ENCODE measurements at regions not wholly inside any gene's neighbourhood (a gene's known extent, or its start where the extent isn't known, plus 50 kb on each side); places are given as distances from the start of the nearest gene placed in this dataset.

DNA sequence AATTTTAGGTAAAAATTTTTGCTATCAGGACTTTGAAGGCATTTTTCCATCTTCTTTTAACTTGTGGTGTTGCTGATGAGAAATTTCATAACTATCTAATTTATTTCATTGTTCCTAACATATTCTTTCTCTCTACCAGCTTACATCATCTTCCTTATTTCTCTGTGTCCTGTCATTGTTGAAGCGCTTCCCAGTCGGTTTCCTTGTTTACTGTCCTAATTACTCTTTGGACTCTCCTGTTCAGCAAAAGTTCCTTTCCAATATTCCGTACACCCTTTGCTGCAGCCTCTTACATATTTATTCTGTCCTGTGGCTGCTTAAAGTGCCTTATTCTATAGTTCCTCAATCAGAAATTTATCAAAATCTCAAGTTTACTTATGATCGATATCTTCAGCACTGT is 609.0 kb upstream of the FZD8 start:
- no peaks in the 10 kb centered on the region for H3K36me3 ChIP-seq (ENCODE audit: control insufficient read depth, insufficient read depth, low read length)
- H3K27me3 ChIP-seq (ENCODE audit: control insufficient read depth, insufficient read depth, low read length) = no peaks in the 10 kb centered on the region
- peak; percentile 79 for DNase-seq
- H3K4me1 ChIP-seq (ENCODE audit: control insufficient read depth, insufficient read depth, low read length) = peaks cover 5% of the 10 kb centered on the region
- H3K9me3 ChIP-seq (replicated peaks; ENCODE audit: control insufficient read depth, low read depth, low read length) = no peaks in the 10 kb centered on the region
- H3K27ac ChIP-seq (ENCODE audit: low read length) = no peak overlapping the region
- no peak overlapping the region for H3K4me3 ChIP-seq (ENCODE audit: low read length)
- WGBS (ENCODE audit: insufficient coverage) = 78% methylated on average over 3 of the region's 4 CpGs

DNA sequence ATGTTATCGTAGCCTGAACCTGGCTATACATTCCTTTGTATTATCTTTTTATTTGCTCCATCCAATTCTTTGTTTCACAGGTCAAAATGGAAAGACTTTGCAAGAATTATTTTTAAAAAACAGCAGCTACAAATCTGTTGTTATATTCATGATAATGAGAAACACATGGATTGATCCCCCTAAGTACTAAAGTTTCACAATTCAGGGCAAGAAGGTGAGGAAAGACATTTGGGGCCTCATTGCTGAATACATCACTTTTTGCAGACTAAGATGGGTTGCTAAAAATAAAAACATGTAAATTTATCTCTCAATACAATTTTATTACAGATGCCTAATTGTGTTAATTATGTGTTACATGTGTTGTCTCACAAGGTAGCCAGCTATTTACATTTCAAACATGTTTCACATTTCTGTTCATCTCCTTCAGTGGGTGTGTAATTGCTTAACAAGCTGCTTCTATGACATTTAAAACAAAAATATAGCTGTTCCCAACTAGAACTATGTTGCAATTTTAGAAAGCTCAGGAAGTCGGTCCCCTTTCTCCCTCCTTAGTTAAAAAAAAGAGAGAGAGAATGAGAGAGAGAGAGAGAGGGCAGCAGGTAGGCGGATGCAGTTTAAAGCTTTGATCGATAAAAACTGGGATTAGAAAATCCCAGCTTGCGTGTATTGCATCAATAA is 606.3 kb upstream of the FZD8 start:
- peak; percentile 81 for DNase-seq
- no peak overlapping the region for H3K27ac ChIP-seq (ENCODE audit: low read length)
- H3K27me3 ChIP-seq (ENCODE audit: control insufficient read depth, insufficient read depth, low read length) = no peaks in the 10 kb centered on the region
- peaks cover 3% of the 10 kb centered on the region for H3K4me1 ChIP-seq (ENCODE audit: control insufficient read depth, insufficient read depth, low read length)
- H3K36me3 ChIP-seq (ENCODE audit: control insufficient read depth, insufficient read depth, low read length) = no peaks in the 10 kb centered on the region
- H3K9me3 ChIP-seq (replicated peaks; ENCODE audit: control insufficient read depth, low read depth, low read length) = no peaks in the 10 kb centered on the region
- no peak overlapping the region for H3K4me3 ChIP-seq (ENCODE audit: low read length)
- 80% methylated on average over 1 of the region's 5 CpGs for WGBS (ENCODE audit: insufficient coverage)

DNA sequence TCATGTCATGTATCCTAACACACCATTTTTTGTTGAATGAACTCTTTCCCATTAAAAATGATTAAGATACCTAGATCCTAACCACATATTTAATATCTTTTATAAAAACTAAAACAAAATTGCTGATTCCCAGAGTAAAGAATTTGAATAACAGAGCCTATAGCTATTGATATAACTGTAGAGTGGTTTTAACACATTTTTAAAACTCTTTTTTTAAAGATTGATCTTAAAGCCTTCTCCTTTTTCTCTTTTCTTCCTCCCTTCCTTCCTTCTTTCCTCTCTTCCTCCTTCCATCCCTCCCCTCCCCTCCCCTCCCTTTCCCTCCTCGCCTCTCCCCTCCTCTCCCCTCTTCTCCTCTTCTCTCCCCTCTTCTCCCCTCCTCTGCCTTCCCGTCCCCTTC is 605.4 kb upstream of the FZD8 start:
- no peaks in the 10 kb centered on the region for H3K27me3 ChIP-seq (ENCODE audit: control insufficient read depth, insufficient read depth, low read length)
- 83% methylated on average over 1 of the region's 2 CpGs for whole genome bisulfite sequencing (ENCODE audit: insufficient coverage)

GRCh38 chr10:36236931-36237330 is 594.8 kb upstream of the FZD8 start:
- WGBS (ENCODE audit: insufficient coverage) = no CpG with 5 or more reads among the region's 2 CpGs
- Histone ChIP-seq H3K36me3 (ENCODE audit: control insufficient read depth, insufficient read depth, low read length) (no peaks in the 10 kb centered on the region), H3K27me3 (ENCODE audit: control insufficient read depth, insufficient read depth, low read length) (no peaks in the 10 kb centered on the region), H3K27ac (ENCODE audit: low read length) (no peak overlapping the region), H3K9me3 (replicated peaks; ENCODE audit: control insufficient read depth, low read depth, low read length) (no peaks in the 10 kb centered on the region), H3K4me3 (ENCODE audit: low read length) (no peak overlapping the region), H3K4me1 (ENCODE audit: control insufficient read depth, insufficient read depth, low read length) (no peaks in the 10 kb centered on the region)
- DNase-seq = no peak

More for the DNA sequence above, 605.4 kb upstream of the FZD8 start:
- Histone ChIP-seq H3K4me3 (ENCODE audit: low read length) (no peak overlapping the region), H3K4me1 (ENCODE audit: control insufficient read depth, insufficient read depth, low read length) (peaks cover 3% of the 10 kb centered on the region), H3K36me3 (ENCODE audit: control insufficient read depth, insufficient read depth, low read length) (no peaks in the 10 kb centered on the region), H3K27ac (ENCODE audit: low read length) (no peak overlapping the region), H3K9me3 (replicated peaks; ENCODE audit: control insufficient read depth, low read depth, low read length) (no peaks in the 10 kb centered on the region)
- DNase-seq = no peak

- no CpG with 5 or more reads among the region's 1 CpG for WGBS (ENCODE audit: insufficient coverage)
- DNase-seq = no peak
- H3K27ac ChIP-seq (ENCODE audit: low read length) = no peak overlapping the region
- H3K4me3 ChIP-seq (ENCODE audit: low read length) = no peak overlapping the region
- no peaks in the 10 kb centered on the region for H3K36me3 ChIP-seq (ENCODE audit: control insufficient read depth, insufficient read depth, low read length)
- H3K27me3 ChIP-seq (ENCODE audit: control insufficient read depth, insufficient read depth, low read length) = no peaks in the 10 kb centered on the region
- no peaks in the 10 kb centered on the region for H3K9me3 ChIP-seq (replicated peaks; ENCODE audit: control insufficient read depth, low read depth, low read length)
- H3K4me1 ChIP-seq (ENCODE audit: control insufficient read depth, insufficient read depth, low read length) = no peaks in the 10 kb centered on the region
Measured at GRCh38 chr10:36236341-36236740, 594.2 kb upstream of the FZD8 start.

DNA sequence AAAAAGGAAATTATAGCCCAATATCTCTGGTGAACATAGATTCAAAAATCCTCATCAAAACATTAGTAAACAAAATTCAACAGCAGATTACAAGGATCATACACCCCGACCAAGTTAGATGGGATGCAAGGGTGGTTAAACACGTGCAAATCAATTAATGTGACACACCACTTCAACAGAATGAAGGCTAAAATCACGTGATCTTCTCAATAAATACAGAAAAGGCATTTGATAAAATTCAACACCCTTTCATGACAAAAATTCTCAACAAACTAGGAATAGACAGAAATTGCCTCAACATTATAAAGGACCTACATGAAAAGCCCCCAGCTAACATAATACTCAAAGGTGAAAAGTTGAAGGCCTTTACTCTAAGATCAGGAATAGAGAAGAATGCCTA is 590.8 kb upstream of the FZD8 start:
- no peaks in the 10 kb centered on the region for H3K27me3 ChIP-seq (ENCODE audit: control insufficient read depth, insufficient read depth, low read length)
- H3K9me3 ChIP-seq (replicated peaks; ENCODE audit: control insufficient read depth, low read depth, low read length) = no peaks in the 10 kb centered on the region
- H3K4me1 ChIP-seq (ENCODE audit: control insufficient read depth, insufficient read depth, low read length) = no peaks in the 10 kb centered on the region
- no peak overlapping the region for H3K27ac ChIP-seq (ENCODE audit: low read length)
- no CpG with 5 or more reads among the region's 3 CpGs for WGBS (ENCODE audit: insufficient coverage)
- no peak overlapping the region for H3K4me3 ChIP-seq (ENCODE audit: low read length)
- no peak for DNase-seq
- no peaks in the 10 kb centered on the region for H3K36me3 ChIP-seq (ENCODE audit: control insufficient read depth, insufficient read depth, low read length)

GRCh38 chr10:36224431-36224985 is 582.4 kb upstream of the FZD8 start:
- no peaks in the 10 kb centered on the region for H3K9me3 ChIP-seq (replicated peaks; ENCODE audit: control insufficient read depth, low read depth, low read length)
- H3K36me3 ChIP-seq (ENCODE audit: control insufficient read depth, insufficient read depth, low read length) = no peaks in the 10 kb centered on the region
- H3K27ac ChIP-seq (ENCODE audit: low read length) = no peak overlapping the region
- no peaks in the 10 kb centered on the region for H3K27me3 ChIP-seq (ENCODE audit: control insufficient read depth, insufficient read depth, low read length)
- no peak overlapping the region for H3K4me3 ChIP-seq (ENCODE audit: low read length)
- DNase-seq = no peak
- H3K4me1 ChIP-seq (ENCODE audit: control insufficient read depth, insufficient read depth, low read length) = no peaks in the 10 kb centered on the region
- 95% methylated on average over 2 of the region's 4 CpGs for WGBS (ENCODE audit: insufficient coverage)

DNA sequence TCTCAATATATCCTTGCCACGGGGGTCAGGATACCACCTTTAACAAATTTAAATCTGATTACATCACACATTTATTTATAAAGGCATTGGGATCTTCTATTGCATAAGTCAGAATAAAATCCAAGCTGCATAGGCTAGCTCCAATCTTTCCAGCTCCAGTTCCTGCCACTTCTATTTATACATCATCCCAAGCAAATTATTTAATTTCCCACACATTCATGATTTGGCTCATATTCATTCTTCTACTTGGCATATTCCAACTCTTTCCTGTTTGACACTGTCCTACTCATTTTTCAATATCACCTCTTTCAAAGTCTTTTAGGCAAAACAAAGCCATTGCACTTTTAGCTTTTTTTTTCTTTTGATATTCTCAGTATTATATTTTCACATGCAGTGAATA is 579.0 kb upstream of the FZD8 start:
- Histone ChIP-seq H3K27ac (ENCODE audit: low read length) (no peak overlapping the region), H3K4me1 (ENCODE audit: control insufficient read depth, insufficient read depth, low read length) (no peaks in the 10 kb centered on the region), H3K4me3 (ENCODE audit: low read length) (no peak overlapping the region), H3K27me3 (ENCODE audit: control insufficient read depth, insufficient read depth, low read length) (no peaks in the 10 kb centered on the region), H3K36me3 (ENCODE audit: control insufficient read depth, insufficient read depth, low read length) (no peaks in the 10 kb centered on the region), H3K9me3 (replicated peaks; ENCODE audit: control insufficient read depth, low read depth, low read length) (no peaks in the 10 kb centered on the region)
- DNase-seq = peak; percentile 51
- 60% methylated on average over 1 of the region's 1 CpG for WGBS (ENCODE audit: insufficient coverage)

- H3K4me3 ChIP-seq (ENCODE audit: low read length) = no peak overlapping the region
- no peaks in the 10 kb centered on the region for H3K9me3 ChIP-seq (replicated peaks; ENCODE audit: control insufficient read depth, low read depth, low read length)
- no peaks in the 10 kb centered on the region for H3K4me1 ChIP-seq (ENCODE audit: control insufficient read depth, insufficient read depth, low read length)
- no CpG with 5 or more reads among the region's 1 CpG for WGBS (ENCODE audit: insufficient coverage)
- peak overlapping the region; percentile 24 for H3K27ac ChIP-seq (ENCODE audit: low read length)
- H3K27me3 ChIP-seq (ENCODE audit: control insufficient read depth, insufficient read depth, low read length) = no peaks in the 10 kb centered on the region
- H3K36me3 ChIP-seq (ENCODE audit: control insufficient read depth, insufficient read depth, low read length) = no peaks in the 10 kb centered on the region
- DNase-seq = peak; percentile 69
Measured at GRCh38 chr10:36220151-36220550, 578.1 kb upstream of the FZD8 start.

GRCh38 chr10:36211856-36212255 is 569.8 kb upstream of the FZD8 start:
- Histone ChIP-seq H3K4me3 (ENCODE audit: low read length) (no peak overlapping the region), H3K4me1 (ENCODE audit: control insufficient read depth, insufficient read depth, low read length) (no peaks in the 10 kb centered on the region), H3K27ac (ENCODE audit: low read length) (no peak overlapping the region), H3K9me3 (replicated peaks; ENCODE audit: control insufficient read depth, low read depth, low read length) (no peaks in the 10 kb centered on the region), H3K27me3 (ENCODE audit: control insufficient read depth, insufficient read depth, low read length) (no peaks in the 10 kb centered on the region), H3K36me3 (ENCODE audit: control insufficient read depth, insufficient read depth, low read length) (no peaks in the 10 kb centered on the region)
- no peak for DNase-seq
- WGBS (ENCODE audit: insufficient coverage) = no CpG with 5 or more reads among the region's 2 CpGs

DNA sequence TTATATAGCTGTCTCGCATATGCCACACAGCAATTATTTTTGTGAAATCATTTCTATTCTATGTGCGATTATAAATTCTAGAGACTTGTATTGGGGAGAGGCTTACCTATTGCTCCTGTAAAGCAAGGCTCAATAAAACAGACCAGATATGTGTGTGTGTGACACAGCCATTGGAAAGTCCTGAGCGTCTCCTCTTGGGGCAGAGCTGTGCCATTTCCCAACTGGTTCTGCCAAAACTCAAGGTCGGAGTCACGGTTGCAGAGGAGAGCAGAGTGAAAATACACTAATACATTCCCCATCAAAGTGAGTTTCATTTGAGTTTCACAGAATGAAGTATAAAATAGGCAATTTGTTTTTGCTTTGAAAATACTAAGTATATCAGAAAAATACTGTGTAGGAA is 567.4 kb upstream of the FZD8 start:
- H3K27me3 ChIP-seq (ENCODE audit: control insufficient read depth, insufficient read depth, low read length) = no peaks in the 10 kb centered on the region
- no peaks in the 10 kb centered on the region for H3K9me3 ChIP-seq (replicated peaks; ENCODE audit: control insufficient read depth, low read depth, low read length)
- no peak overlapping the region for H3K4me3 ChIP-seq (ENCODE audit: low read length)
- H3K36me3 ChIP-seq (ENCODE audit: control insufficient read depth, insufficient read depth, low read length) = no peaks in the 10 kb centered on the region
- WGBS (ENCODE audit: insufficient coverage) = no CpG with 5 or more reads among the region's 5 CpGs
- no peak for DNase-seq
- H3K4me1 ChIP-seq (ENCODE audit: control insufficient read depth, insufficient read depth, low read length) = no peaks in the 10 kb centered on the region
- no peak overlapping the region for H3K27ac ChIP-seq (ENCODE audit: low read length)

Measured in muscle of leg (tissue), 3 donors.